PC-3 (cell line): ENCODE measurements at regions not wholly inside any gene's neighbourhood (a gene's known extent, or its start where the extent isn't known, plus 50 kb on each side); places are given as distances from the start of the nearest gene placed in this dataset.

Source experiments
- EZH2phosphoT487 ChIP-seq: fragments of 300-600 bp; sonication (generic); IDR thresholded peaks from 2 replicates; pipeline ENCODE4 v1.6.1; 2018; ENCODE audit warnings: mild to moderate bottlenecking, antibody characterized with exemption, low read length, borderline replicate concordance
- TF ChIP-seq, protein P1 (sequence below): fragments of 300-600 bp; sonication (generic); conservative IDR thresholded peaks from 2 replicates; pipeline ENCODE4 v1.5.1; 2017; ENCODE audit warnings: antibody characterized with exemption, low read depth, mild to moderate bottlenecking, low read length

DNA sequence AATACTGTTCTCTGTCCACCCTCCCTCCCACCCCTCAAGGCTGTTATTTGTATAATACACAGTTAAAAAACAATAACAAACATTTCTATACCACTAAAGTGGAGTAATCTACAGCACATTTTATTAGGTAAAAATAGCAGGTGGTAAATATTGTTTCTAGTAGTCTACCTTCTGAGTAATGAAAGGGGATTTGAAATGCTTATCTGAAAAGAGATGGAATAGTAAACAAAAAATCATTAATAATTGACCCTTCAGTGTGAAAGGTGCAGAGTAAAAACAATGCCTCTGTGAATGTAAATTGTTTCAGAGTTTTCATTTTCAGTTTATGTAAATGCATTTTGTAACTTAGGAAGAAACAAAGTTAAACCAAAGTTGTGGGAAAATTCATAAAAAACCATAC, 321.2 kb downstream of the SLC16A7 start:
- TF ChIP-seq, protein P1, sequence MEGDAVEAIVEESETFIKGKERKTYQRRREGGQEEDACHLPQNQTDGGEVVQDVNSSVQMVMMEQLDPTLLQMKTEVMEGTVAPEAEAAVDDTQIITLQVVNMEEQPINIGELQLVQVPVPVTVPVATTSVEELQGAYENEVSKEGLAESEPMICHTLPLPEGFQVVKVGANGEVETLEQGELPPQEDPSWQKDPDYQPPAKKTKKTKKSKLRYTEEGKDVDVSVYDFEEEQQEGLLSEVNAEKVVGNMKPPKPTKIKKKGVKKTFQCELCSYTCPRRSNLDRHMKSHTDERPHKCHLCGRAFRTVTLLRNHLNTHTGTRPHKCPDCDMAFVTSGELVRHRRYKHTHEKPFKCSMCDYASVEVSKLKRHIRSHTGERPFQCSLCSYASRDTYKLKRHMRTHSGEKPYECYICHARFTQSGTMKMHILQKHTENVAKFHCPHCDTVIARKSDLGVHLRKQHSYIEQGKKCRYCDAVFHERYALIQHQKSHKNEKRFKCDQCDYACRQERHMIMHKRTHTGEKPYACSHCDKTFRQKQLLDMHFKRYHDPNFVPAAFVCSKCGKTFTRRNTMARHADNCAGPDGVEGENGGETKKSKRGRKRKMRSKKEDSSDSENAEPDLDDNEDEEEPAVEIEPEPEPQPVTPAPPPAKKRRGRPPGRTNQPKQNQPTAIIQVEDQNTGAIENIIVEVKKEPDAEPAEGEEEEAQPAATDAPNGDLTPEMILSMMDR, result no peak
- TF ChIP-seq EZH2phosphoT487, result no peak
